ENCODE measurements at regions not wholly inside any gene's neighbourhood (a gene's known extent, or its start where the extent isn't known, plus 50 kb on each side); places are given as distances from the start of the nearest gene placed in this dataset.

GRCh38 chrX:15191830-15192229 is 78.1 kb downstream of the ASB9 start:
- no peak for DNase-seq (ENCODE audit: low read depth)

GRCh38 chrX:15188039-15188438 is 81.8 kb downstream of the ASB9 start:
- DNase-seq (ENCODE audit: low read depth), result no peak

- no peak for DNase-seq (ENCODE audit: low read depth)
Measured at GRCh38 chrX:15177316-15177715, 92.6 kb downstream of the ASB9 start.

- no peak for DNase-seq (ENCODE audit: low read depth)
Measured at GRCh38 chrX:15173411-15173810, 96.5 kb downstream of the ASB9 start.

DNA sequence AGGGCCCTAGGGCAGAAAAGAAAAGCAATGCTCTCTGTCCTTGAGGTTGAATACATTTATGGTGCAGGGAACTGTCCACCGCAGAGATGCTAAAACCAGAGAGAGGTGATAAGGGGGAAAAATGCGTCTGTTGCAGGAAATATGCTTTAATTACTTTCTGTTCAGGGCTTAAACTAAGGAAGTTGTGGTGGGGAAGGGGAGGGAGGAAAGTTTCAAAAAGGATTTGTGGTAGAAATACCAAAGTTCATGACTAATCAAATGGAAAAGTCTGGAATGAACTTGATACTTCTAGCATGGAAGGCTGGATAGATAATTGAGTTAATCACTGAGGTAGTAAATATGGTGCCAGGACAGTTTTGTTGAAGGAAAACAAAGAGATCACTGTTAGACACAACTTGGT is 99.0 kb downstream of the ASB9 start:
- no peak for DNase-seq (ENCODE audit: low read depth)

DNA sequence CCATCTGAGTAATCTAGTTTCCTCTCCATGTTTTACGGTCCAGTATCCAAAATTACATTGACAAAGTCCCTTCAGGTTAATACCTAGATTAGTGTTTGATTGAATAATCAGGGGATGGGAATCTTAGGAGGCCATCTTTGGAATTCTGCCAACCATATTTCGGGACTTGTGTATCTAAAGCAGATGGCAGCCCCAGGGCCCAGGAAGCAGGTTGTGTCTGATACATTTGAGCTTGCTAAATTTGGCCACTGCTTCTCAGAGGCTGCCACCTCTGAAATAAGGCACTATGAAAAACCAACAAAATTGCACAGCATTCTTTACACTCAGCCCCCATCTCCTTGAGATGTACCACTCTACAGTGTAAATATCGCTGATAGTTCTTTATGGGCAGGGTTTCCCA is 102.1 kb downstream of the ASB9 start:
- no peak for DNase-seq (ENCODE audit: low read depth)

DNA sequence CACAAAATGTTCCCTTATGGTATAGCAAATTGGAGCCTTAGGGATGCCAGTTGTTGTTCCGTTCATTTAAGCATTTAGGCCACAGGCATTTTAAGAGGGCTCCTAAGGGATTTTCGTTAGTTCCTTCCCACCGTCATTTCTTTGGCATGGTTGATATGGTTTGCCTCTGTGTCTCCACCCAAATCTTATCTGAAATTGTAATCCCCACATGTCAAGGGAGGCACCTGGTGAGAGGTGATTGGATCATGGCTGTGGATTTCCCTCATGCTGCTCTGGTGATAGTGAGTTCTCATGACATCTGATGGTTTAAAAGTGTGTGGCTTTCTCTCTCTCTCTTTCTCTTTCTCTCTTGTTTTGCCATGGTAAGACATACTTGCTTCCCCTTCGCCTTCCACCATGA is 104.1 kb downstream of the ASB9 start:
- no peak for DNase-seq (ENCODE audit: low read depth)

GRCh38 chrX:15163131-15163530 is 106.8 kb downstream of the ASB9 start:
- DNase-seq (ENCODE audit: low read depth), result no peak

DNA sequence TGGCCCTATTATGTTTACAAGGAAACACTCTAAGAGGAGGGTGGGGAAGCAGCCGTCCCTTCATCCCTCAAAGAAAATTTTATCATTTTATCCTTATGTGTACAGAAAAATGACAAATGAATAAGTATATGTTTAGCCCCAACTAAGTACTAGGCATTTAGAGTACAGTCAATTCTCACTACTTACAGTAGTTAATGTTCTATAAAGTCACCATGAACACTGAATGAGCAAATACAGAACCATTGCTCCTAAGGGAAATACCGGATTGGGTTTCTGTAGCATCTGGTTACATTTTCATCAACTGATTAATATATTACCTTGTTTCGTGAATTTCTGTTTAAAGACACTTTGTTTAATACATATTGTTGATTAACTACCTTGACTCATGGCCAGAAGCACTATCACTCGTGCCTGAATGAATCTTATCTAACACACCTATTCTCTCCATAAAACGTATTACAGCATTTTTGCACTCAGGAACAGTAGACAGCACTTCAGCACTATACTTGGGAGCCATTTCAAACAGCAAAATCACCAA is 109.3 kb downstream of the ASB9 start:
- DNase-seq (ENCODE audit: low read depth), result no peak

DNA sequence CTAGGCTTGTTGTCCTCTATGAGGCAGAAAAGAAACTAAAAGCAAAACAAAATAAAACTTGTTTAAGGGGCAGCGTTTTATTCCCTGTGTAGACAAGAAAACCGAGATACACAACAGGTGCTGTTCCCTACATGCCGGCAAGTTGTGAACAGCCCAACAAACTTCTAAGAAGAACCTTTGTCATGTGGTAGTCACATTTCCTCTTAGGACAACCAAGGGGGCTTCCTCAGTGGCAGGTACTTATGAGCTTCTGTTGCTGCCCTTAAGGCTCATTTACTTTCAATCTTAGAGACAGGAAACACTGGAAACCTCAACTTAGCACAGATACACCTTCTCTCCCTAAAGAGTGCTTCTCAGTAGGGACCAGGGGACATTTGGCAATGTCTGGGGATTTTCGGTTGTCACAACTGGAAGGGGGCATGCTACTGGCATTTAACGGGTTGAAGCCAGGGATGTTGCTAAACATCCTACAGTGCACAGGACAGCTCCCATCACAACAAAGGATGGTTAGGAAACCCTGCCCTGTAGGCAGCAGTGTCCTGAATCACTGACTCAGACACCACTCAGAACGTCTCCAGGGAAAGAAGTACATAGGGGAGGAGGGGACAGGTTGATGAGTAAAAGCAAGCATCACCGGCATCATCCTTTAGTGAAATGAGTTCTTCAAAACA is 111.0 kb downstream of the ASB9 start:
- DNase-seq (ENCODE audit: low read depth), result no peak

DNA sequence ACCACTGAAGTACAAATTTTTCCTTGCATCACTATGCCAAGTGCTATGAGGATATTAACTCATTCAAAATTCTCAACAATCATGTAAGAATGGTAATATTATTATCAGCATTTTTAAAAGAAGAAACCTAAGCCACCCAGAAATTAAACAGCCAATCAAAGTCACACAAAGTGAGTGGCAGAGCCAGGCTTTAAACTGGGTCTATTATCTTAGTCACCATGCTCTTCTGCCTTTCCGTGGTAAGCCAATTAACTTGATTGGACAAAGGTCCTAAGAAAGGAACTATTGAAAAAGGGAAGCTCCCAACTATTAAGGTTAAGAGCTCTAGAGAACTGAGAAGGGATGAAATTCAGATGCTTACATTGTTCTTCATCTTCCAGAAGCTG is 111.5 kb downstream of the ASB9 start:
- no peak for DNase-seq (ENCODE audit: low read depth)

DNA sequence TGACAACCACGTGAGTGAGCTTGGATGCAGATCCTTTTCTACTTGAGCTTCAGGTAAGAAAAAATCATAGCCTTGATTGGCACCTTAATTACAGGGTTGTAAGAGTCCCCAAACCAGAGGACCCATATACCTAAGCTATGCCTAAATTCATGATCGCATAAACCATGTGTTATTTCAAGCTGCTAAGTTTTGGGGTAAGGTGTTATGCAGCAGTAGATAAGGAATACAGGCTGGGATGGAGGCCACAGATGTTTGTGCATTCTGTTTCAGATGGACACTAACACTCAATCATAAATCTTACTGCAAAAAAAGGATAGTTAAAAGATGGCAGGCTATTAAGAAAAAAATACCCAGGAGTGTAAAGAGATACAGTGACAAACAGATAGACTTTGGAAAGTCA is 112.3 kb downstream of the ASB9 start:
- DNase-seq (ENCODE audit: low read depth), result no peak

GRCh38 chrX:15151267-15152186 is 118.4 kb downstream of the ASB9 start:
- DNase-seq (ENCODE audit: low read depth), result no peak

- DNase-seq (ENCODE audit: low read depth), result no peak
Measured at GRCh38 chrX:15150586-15150985, 119.3 kb downstream of the ASB9 start.

GRCh38 chrX:15146515-15146914 is 123.4 kb downstream of the ASB9 start:
- no peak for DNase-seq (ENCODE audit: low read depth)

GRCh38 chrX:15143825-15144121 is 126.1 kb downstream of the ASB9 start:
- DNase-seq (ENCODE audit: low read depth), result no peak

DNA sequence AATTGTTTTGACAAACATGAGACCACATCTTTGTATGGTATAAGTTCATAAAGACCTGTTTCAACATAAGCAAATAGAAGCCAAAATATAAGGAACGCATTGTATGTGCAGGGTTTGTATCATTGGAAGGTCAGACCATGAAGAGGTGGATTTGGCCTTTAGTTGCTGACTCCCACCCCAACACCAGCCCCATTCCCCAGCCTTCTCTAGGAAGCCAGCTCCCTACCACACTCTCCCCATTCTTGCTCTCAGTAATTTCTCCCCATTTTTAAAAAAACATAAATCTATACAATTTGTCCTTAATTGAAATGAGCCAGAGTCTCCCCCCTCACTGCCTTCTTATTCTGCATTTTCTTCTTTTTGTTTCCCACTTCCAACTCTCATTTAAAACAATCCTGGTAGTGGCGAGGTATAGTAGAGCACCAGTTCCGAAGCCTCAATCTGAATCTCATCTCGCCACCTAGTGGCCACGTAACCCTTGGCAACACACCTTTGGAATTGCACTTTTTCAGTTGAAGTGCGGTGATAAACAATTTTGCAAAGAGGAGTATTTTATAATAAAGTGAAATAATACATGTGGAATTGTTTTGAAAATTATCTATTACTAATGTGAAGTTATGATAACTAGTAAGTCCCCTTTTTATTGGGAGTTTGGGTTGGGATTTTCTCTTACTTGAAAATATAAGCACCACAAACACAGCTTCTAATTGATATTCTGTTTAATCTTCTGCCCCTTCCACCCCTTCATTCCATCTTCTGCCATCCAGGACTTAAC is 126.6 kb downstream of the ASB9 start:
- no peak for DNase-seq (ENCODE audit: low read depth)

DNA sequence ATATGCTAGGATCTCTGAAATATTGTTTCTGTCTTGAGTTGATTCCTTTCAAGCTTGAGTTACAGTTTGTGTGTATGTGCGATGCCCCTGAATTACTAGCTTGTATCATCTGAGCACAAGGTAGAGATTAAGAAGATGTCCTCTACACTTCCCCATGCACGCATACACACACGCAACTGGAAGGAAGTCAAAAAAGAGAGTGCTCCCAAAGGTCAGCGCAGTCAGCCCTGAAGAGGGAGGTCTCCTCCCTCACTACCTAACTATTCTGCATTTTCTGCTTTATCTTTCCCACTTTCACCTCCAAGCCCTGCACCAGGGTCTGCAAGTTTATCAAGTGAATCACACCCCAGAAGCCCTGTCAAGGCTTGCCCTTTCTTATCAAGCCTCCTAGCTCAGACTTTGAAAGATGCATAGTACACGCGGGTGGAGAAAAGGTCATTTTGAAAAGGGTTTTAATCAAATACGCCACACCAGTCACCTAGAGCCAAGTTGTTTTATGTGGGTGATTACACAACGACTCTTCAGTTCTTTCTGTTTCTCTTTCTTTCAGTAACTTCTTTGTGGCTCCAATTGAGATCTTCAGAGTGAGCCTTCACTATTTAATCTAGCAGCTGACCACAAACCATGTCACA is 127.7 kb downstream of the ASB9 start:
- DNase-seq (ENCODE audit: low read depth), result no peak

DNA sequence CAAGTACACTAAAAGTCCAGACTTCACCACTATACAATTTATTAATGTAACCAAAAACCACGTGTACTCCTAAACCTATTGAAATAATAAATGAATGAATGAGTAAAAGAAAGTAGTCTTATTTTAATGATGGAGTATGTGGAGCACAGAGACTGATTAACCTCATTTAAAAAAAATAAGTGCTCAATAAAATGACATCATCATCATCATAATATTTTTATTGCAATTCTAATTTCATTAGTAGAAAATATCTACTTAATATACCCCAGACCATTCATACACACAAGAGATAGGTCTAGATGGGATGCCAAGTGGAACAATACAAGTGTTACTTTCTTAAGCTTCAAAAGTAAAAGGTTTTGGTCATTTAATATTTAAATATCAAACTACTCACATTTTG is 133.1 kb downstream of the ASB9 start:
- DNase-seq (ENCODE audit: low read depth), result no peak

GRCh38 chrX:15129412-15129811 is 140.5 kb downstream of the ASB9 start:
- no peak for DNase-seq (ENCODE audit: low read depth)

DNA sequence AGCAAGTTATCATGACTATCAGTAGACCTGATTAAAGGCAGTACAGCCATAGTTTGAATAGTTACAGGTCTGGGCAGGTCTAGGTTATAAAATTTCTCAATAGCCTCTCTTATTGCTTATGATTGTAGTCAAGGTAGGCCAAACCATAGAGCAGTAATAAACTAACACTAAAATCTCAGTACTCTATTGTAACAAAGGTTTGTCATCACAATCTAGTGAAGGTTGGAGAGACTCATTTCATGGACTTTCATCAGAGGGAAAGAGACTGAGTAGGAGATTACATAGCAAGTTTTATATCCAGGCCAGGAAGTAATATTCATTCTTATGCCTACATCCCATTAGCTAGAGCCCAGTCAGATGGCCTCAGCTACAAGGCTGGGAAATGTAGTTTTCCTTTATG is 141.0 kb downstream of the ASB9 start:
- no peak for DNase-seq (ENCODE audit: low read depth)

- no peak for DNase-seq (ENCODE audit: low read depth)
Measured at GRCh38 chrX:15127010-15127409, 142.9 kb downstream of the ASB9 start.
